ENCODE measurements at regions not wholly inside any gene's neighbourhood (a gene's known extent, or its start where the extent isn't known, plus 50 kb on each side); places are given as distances from the start of the nearest gene placed in this dataset.

- H4K20me1 ChIP-seq (ENCODE audit: insufficient read depth) = no peaks in the 10 kb centered on the region
- no peak overlapping the region for H2AFZ ChIP-seq (ENCODE audit: low read depth, low read length, poor library complexity, severe bottlenecking)
- peaks cover under 1 to 4% of the 10 kb centered on the region in 2 experiments; a peak in 2 of 4 replicates for H3K4me1 ChIP-seq (ENCODE audit: control insufficient read depth in 1 of 2, insufficient read depth in 2 of 2, low read length in 2 of 2)
- H3K9me3 ChIP-seq (ENCODE audit: control insufficient read depth in 1 of 2, insufficient read depth in 1 of 2, low read depth in 1 of 2, low read length in 2 of 2) = no peaks in the 10 kb centered on the region
- no peaks in the 10 kb centered on the region for H3K36me3 ChIP-seq (ENCODE audit: control insufficient read depth in 1 of 2, insufficient read depth in 2 of 2, low read length in 2 of 2)
- H3K4me3 ChIP-seq (replicated peaks in 1 of 2; ENCODE audit: low read depth in 1 of 2, low read length in 2 of 2) = no peak overlapping the region
- H3K79me2 ChIP-seq (ENCODE audit: insufficient read depth, low read length) = no peaks in the 10 kb centered on the region
- ChIA-PET POLR2A (no interaction called here), RAD21 (ENCODE audit: low non-redundant PET in 1 of 2, low total read pairs in 2 of 2, uncharacterized antibody in 2 of 2, unreplicated experiment in 2 of 2) (no interaction called here), CTCF (no interaction called here)
- TF ChIP-seq, protein P1, sequence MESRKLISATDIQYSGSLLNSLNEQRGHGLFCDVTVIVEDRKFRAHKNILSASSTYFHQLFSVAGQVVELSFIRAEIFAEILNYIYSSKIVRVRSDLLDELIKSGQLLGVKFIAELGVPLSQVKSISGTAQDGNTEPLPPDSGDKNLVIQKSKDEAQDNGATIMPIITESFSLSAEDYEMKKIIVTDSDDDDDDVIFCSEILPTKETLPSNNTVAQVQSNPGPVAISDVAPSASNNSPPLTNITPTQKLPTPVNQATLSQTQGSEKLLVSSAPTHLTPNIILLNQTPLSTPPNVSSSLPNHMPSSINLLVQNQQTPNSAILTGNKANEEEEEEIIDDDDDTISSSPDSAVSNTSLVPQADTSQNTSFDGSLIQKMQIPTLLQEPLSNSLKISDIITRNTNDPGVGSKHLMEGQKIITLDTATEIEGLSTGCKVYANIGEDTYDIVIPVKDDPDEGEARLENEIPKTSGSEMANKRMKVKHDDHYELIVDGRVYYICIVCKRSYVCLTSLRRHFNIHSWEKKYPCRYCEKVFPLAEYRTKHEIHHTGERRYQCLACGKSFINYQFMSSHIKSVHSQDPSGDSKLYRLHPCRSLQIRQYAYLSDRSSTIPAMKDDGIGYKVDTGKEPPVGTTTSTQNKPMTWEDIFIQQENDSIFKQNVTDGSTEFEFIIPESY (IDR thresholded peaks at IDR 0.05; ENCODE audit: extremely low read depth, insufficient replicate concordance, low read length) = no peak
- TF ChIP-seq SIN3A (IDR thresholded peaks at IDR 0.05; ENCODE audit: low read depth) (no peak), POLR2AphosphoS5 (IDR thresholded peaks at IDR 0.05; ENCODE audit: low read depth, low read length) (no peak), EZH2 (IDR thresholded peaks at IDR 0.05) (no peak), RAD21 (IDR thresholded peaks at IDR 0.05; ENCODE audit: low read depth) (no peak), MAX (IDR thresholded peaks at IDR 0.05) (no peak), CTCF (IDR thresholded peaks at IDR 0.05 in 2 of 3, conservative IDR thresholded peaks at IDR 0.05 in 1 of 3; ENCODE audit: borderline replicate concordance in 1 of 3, insufficient read depth in 1 of 3, low read depth in 2 of 3, low read length in 2 of 3) (no peak), FOSL1 (IDR thresholded peaks at IDR 0.05; ENCODE audit: low read depth) (no peak), ELF1 (IDR thresholded peaks at IDR 0.05; ENCODE audit: borderline replicate concordance, low read depth) (no peak), ZNF274 (IDR thresholded peaks at IDR 0.05; ENCODE audit: low read depth, low read length) (no peak), SP1 (IDR thresholded peaks at IDR 0.05; ENCODE audit: low read depth) (no peak), EGR1 (IDR thresholded peaks at IDR 0.05; ENCODE audit: low read depth) (no peak), TCF7L2 (IDR thresholded peaks at IDR 0.05; ENCODE audit: borderline replicate concordance, extremely low read depth, insufficient read depth, insufficient read length) (no peak), POLR2A (IDR thresholded peaks at IDR 0.05; ENCODE audit: borderline replicate concordance, extremely low read depth, insufficient read depth, insufficient read length) (no peak), YY1 (IDR thresholded peaks at IDR 0.05; ENCODE audit: extremely low read depth, insufficient replicate concordance, low read depth, low read length) (no peak), ZFX (IDR thresholded peaks at IDR 0.05) (no peak), SRF (IDR thresholded peaks at IDR 0.05; ENCODE audit: low read depth) (no peak), CBX3 (IDR thresholded peaks at IDR 0.05; ENCODE audit: low read depth) (no peak), ATF3 (IDR thresholded peaks at IDR 0.05) (no peak)
- no peak for ATAC-seq
- no TSS peak for BruUV-seq (replicated peaks)
- H3K9me2 ChIP-seq (ENCODE audit: insufficient read depth) = no peaks in the 10 kb centered on the region
- H3K9ac ChIP-seq (ENCODE audit: low read length) = no peak overlapping the region
- no peak for DNase-seq (ENCODE audit: low read depth, low spot score)
- H3K4me2 ChIP-seq (ENCODE audit: low read length) = no peak overlapping the region
- H3K27me3 ChIP-seq (ENCODE audit: insufficient read depth, low read length) = no peaks in the 10 kb centered on the region
- intact Hi-C loops (cut with micrococcal nuclease) = no loop called here
- no peak overlapping the region for H3K27ac ChIP-seq (ENCODE audit: low read depth, low read length)
Observed at GRCh38 chrX:65601126-65601525, 66.3 kb upstream of the MSN start.
